ENCODE measurements at regions not wholly inside any gene's neighbourhood (a gene's known extent, or its start where the extent isn't known, plus 50 kb on each side); places are given as distances from the start of the nearest gene placed in this dataset.
A peak's percentile ranks its signal among the peaks of the same experiment; 100 is the strongest.
"Not testable (repeated sequence)": the region's sequence is repeated elsewhere in the genome, so short reads cannot be mapped to it uniquely, and the experiment has no call there.

DNA sequence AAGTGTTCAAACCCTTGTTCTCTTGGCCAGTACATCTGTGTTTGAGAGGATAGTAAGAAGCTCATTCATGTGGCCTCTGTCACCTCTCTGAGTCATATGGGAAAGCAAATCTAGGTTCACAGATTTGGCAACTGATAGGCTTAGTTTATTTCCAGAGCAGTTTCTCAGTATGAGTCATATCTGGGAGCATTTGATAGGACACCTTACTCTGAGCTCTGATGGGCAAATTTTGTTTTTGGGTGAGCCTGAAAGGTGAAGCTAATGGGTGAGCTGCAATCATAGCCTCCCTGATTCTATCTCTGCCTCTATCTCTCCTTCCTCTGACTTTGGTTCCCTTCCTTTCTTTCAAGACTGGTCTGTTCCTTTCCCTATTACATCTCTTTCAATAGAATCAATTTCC lies 134.4 kb downstream of the S1PR1 start:
- peak; percentile 23 for DNase-seq

- DNase-seq: no peak
Measured at GRCh38 chr1:101373570-101373969, 136.8 kb downstream of the S1PR1 start.

- DNase-seq: not testable (repeated sequence)
Measured at GRCh38 chr1:101375448-101375847, 138.6 kb downstream of the S1PR1 start.

- no peak for DNase-seq
Measured at GRCh38 chr1:101376121-101377083, 139.6 kb downstream of the S1PR1 start.

DNA sequence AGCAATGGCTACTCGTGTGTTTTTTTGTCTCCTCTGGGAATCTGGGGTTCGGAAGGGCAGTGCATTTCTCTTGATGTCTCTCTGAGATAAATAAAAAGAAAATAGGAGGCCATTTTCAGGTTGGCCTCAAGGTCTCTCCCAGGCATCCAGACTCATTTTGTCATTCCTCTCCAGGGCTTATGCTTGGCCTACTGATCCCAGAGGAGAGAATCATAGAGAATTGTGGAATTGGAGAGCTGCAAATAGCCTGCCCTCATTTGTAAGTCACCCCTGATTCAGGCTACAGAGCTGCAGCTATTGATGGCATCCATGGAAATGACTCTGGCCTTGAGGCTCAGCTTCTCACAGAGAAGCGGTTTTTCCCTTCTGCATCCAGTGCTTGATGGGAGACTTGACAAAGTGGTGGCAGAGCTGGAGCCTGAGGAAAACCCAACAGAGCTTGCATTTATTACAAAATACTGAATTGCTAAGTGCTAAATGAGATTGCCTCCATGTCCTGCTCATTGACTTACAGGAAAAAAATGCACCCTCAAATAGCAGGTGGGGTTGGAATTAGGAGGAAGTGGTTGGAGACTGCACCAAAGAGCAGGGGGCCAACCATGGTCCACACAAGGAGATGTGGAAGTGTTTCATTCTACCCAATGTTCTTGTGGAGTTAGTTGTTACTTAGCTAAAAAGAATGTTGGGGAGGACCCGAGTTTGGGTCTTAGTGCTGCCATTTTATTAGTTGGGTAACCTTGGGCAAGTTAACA lies 140.4 kb downstream of the S1PR1 start:
- no peak for DNase-seq

DNA sequence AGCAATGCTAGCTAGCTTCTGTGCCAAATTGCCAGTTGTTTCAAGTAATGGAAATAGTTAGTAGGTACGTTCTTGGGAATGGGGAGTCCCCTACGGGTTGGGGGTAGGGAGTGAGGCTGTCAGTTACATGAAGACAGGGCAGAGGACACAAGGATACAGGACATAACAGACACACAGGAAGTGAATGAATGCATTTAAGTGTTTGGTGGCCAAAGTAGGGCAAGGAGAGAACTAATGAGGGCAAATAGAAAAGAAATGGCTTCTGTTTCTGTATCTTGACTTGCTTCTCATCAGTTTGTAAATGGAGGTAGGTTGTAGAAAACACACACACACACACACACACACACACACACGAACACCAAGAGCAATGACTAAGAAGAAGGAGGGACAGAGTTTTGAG lies 142.2 kb downstream of the S1PR1 start:
- no peak for DNase-seq

DNA sequence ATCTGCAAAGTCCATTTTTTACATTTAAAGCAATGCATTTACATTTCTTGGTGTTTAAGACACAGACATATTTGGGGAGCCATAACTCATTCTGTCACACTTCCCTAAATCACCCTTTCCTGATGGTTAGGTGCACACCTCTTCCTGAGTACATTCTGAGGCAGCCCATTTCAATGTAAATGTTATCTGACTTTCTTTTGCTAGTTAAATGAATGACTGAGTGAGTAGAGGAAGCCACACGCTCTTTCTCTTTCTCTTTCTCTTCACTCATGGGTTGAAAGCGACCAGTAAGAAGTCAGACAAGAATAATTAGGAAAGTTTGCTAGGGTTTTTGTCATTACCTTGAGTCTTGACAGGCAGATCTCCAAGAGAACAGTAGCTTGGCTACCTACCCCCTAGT lies 143.1 kb downstream of the S1PR1 start:
- DNase-seq: no peak

- no peak for DNase-seq
Measured at GRCh38 chr1:101382135-101382534, 145.3 kb downstream of the S1PR1 start.

- DNase-seq: peak; percentile 12
Measured at GRCh38 chr1:101388904-101389546, 152.2 kb downstream of the S1PR1 start.

GRCh38 chr1:101389547-101389929 lies 152.7 kb downstream of the S1PR1 start:
- no peak for DNase-seq

GRCh38 chr1:101392552-101392951 lies 155.7 kb downstream of the S1PR1 start:
- DNase-seq: no peak

GRCh38 chr1:101394041-101394440 lies 157.2 kb downstream of the S1PR1 start:
- DNase-seq: no peak

- DNase-seq: no peak
Measured at GRCh38 chr1:101399222-101399621, 162.4 kb downstream of the S1PR1 start.

DNA sequence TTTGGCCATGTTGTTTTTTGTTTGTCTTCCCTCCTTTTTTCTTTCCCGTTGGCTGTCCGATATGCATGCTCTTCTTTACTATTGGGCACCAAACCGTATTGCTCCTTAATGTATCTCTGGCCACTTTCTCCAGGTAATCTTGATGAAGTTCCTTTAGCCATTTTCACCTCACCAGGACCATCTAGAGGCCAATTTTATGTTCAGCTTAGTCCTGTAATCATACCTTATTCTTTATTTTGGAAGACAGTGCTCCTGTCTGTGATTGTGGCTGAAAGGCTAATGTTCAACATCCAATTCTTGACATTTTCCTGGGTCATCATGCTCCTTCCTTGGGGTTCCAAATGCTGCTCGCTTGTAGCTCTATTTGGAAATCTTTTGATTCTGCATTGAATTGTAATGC lies 169.5 kb downstream of the S1PR1 start:
- DNase-seq: no peak

- no peak for DNase-seq
Measured at GRCh38 chr1:101406681-101407080, 169.9 kb downstream of the S1PR1 start.

DNA sequence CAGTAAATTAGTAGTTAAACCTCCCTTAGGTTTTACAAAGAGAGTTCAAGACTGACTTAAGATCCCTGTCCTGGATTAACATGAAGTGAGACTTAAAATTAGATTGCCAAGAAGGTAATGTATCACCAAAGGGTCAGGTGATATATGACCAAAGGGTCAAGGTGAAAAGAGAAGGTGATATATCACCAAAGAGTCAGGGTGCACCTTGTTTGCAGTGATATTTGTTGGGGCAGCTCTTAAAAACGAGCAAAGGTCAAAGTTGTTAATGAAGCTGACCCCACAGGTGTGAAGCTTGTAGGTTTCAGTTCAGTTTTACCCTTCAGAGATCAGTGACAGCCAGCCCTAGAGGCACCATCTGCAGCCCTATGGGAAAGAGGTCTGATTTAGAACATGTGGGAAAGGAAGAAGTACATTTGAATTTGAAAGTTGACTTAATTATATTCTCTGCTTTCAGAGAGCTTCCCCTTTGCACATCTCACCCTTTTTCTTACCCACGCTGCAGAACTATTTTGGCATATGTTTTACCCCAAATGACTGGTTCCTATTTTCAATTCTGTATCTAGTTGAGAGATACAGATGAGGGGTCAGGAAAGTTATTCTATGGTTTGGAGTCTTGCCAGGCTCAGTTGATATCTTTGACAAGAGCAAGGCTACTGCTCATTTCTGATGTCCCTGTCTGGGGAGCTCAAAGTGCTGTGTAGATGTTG lies 170.8 kb downstream of the S1PR1 start:
- DNase-seq: no peak

DNA sequence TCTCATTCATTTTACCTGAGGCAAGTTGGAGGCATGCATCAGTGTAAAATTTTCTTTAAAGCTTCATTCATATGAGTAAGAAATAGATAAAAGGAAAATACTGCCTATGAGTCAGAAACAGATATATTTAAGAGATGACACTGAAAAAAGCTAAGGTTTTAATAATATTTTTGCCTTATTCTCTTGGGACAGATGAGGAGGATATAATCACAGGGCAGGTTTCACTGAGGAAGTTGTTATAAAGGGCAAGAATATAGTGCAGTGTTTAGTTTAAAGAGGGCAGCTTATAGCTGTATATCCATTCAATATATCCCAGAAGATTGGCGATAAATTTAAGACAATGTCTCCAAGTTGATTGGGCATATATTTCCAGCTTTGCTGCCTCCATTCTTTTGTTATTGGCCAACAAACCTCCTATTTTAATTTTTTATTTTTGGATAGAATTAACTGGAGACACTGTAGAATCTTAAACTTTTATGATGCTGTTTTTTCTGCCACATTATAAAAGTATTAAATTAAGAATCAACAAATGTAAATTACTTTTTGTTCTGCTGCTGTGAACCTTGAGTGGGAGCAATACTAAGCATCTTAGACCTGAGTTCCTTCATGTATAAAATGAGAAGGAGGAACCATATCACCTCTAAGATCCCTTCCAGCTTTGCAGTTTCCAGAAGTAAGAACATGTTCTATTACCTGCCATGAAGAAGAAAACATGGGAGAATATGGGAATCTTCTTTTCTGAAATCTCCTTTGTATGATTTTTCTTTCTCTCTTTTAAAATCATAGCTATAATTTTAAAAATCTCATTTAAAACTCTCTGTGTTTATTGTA lies 171.6 kb downstream of the S1PR1 start:
- DNase-seq: no peak

- DNase-seq: no peak
Measured at GRCh38 chr1:101409102-101409501, 172.3 kb downstream of the S1PR1 start.

- no peak for DNase-seq
Measured at GRCh38 chr1:101410048-101410878, 173.4 kb downstream of the S1PR1 start.

- no peak for DNase-seq
Measured at GRCh38 chr1:101420406-101420805, 183.6 kb downstream of the S1PR1 start.

DNA sequence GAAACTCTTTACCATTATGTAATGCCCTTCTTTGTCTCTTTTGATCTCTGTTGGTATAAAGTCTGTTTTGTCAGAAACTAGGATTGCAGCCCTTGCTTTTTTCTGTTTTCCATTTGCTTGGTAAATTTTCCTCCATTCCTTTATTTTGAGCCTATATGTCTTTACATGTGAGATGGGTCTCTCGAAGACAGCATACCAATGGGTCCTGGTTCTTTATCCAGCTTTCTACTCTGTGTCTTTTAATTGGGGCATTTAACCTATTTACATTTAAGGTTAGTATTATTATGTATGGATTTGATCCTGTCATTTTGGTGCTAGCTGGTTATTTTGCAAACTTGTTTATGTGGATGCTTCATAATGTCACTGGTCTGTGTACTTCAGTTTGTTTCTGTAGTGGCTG lies 191.3 kb downstream of the S1PR1 start:
- DNase-seq: not testable (repeated sequence)
